GM19193 (cell line): ENCODE measurements at regions not wholly inside any gene's neighbourhood (a gene's known extent, or its start where the extent isn't known, plus 50 kb on each side); places are given as distances from the start of the nearest gene placed in this dataset.

Experiments used
- POLR2A ChIP-seq: IDR thresholded peaks from 4 replicates; pipeline ENCODE4 v1.6.1; 2011; ENCODE audit not compliant: insufficient read depth, insufficient read length; ENCODE audit errors: extremely low read depth

- no peak for TF ChIP-seq POLR2A
Measured at GRCh38 chr5:166074582-166075481, 2216.6 kb upstream of the WWC1 start.

- no peak for TF ChIP-seq POLR2A
Measured at GRCh38 chr5:166083183-166083959, 2208.1 kb upstream of the WWC1 start.

DNA sequence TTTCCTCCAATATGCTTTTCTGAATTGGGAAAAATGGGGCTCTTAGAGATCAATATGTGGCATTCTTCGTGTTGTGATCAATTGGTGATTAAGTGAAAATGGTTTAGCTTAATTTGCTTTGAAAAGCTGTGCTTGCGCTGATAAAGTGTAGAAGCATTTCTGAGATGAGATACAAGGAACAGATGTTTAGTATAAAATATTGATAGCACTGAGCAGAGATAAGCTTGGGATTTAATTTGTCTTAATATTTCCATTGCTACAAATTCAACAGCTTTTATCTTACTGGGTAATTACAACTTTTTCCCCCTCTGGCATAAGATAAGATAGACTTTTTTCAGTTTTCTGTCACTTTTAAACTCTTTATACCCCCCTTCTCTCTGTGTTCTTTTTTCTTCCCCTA lies 2204.9 kb upstream of the WWC1 start:
- TF ChIP-seq POLR2A: no peak

DNA sequence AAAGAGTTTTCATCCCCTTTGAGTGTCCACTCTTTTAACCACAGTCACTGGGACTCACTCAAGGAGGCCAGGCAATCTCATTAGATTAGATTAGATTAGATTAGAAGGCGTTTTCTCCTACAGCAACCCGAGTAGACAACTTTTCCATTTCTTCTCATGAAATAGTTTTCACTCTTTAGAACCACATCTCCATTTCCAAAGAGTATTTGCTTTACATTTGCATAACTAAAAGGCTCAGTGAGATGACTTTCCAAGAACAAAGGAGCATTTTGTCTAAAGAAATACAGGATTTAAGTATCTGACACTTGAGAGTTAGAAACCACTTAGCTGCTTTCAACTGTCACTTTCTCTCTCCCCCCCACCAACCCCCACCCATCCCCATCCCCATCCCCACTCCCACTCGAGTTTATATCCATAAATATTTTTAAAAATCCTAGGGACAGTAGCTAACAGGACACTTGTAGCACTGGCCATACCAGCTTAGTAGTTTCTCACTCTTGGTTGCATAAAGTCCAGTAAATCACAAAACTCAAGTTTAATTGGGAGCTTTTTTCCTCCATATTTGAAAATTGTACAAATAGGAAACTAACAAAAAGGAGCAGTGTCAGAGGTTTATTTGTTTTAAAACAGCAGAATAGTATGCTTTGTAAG lies 2202.9 kb upstream of the WWC1 start:
- no peak for TF ChIP-seq POLR2A

- TF ChIP-seq POLR2A: no peak
Measured at GRCh38 chr5:166091931-166092330, 2199.5 kb upstream of the WWC1 start.

GRCh38 chr5:166093312-166093711 lies 2198.1 kb upstream of the WWC1 start:
- TF ChIP-seq POLR2A: no peak

- TF ChIP-seq POLR2A: no peak
Measured at GRCh38 chr5:166102947-166103346, 2188.5 kb upstream of the WWC1 start.

DNA sequence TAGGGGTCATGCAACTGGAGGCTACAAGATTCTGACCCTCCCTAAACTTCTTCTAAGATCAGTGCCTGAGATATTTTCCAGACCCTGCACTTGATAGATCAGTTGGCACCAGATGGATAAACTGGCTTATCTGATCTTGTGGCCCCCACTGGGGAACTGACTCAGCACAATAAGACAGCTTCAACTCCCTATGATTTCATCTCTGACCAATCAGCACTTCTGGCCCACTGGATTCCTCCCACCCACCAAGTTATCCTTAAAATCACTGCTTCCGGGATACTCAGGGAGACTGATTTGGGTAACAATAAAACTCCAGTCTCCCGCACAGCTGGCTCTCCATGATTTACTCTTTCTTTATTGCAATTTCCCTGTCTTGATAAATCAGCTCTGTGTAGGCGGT lies 2180.4 kb upstream of the WWC1 start:
- TF ChIP-seq POLR2A: no peak

- no peak for TF ChIP-seq POLR2A
Measured at GRCh38 chr5:166117072-166118066, 2174.1 kb upstream of the WWC1 start.

GRCh38 chr5:166119506-166119905 lies 2171.9 kb upstream of the WWC1 start:
- TF ChIP-seq POLR2A: no peak

GRCh38 chr5:166123717-166124116 lies 2167.7 kb upstream of the WWC1 start:
- TF ChIP-seq POLR2A: no peak

GRCh38 chr5:166127766-166128570 lies 2163.5 kb upstream of the WWC1 start:
- TF ChIP-seq POLR2A: no peak

GRCh38 chr5:166163996-166164610 lies 2127.3 kb upstream of the WWC1 start:
- no peak for TF ChIP-seq POLR2A
